Hepatocyte (in vitro differentiated cells): ENCODE measurements at regions not wholly inside any gene's neighbourhood (a gene's known extent, or its start where the extent isn't known, plus 50 kb on each side); places are given as distances from the start of the nearest gene placed in this dataset.

ENCODE experiments used
- DNase-seq: peaks from one replicate; pipeline ENCODE4 v3.0.0-alpha.2; 2016; ENCODE audit warnings: low spot score
- H2AFZ ChIP-seq: fragments of 200-600 bp; sonication (generic); 2 replicates; pipeline ENCODE4 v1.6.0; 2016; ENCODE audit warnings: antibody characterized with exemption, mild to moderate bottlenecking
- H3K27ac ChIP-seq: fragments of 200-600 bp; sonication (generic); 2 replicates; pipeline ENCODE4 v1.5.1; 2016; ENCODE audit warnings: mild to moderate bottlenecking
- H3K27me3 ChIP-seq: fragments of 200-600 bp; sonication (generic); 2 replicates; pipeline ENCODE4 v1.6.1; 2016
- H3K36me3 ChIP-seq: fragments of 200-600 bp; sonication (generic); replicated peaks from 2 replicates; pipeline ENCODE4 v1.5.1; 2016; ENCODE audit warnings: low read depth; ENCODE audit not compliant: insufficient read depth
- H3K4me1 ChIP-seq: fragments of 200-600 bp; sonication (generic); 2 replicates; pipeline ENCODE4 v1.5.1; 2016; ENCODE audit warnings: mild to moderate bottlenecking, moderate library complexity; ENCODE audit not compliant: insufficient read depth
- H3K4me2 ChIP-seq: fragments of 200-600 bp; sonication (generic); 2 replicates; pipeline ENCODE4 v1.6.0; 2016
- H3K4me3 ChIP-seq: fragments of 200-600 bp; sonication (generic); 2 replicates; pipeline ENCODE4 v1.5.1; 2016; ENCODE audit warnings: mild to moderate bottlenecking
- H3K79me2 ChIP-seq: fragments of 200-600 bp; sonication (generic); 2 replicates; pipeline ENCODE4 v1.6.0; 2017; ENCODE audit warnings: mild to moderate bottlenecking
- H3K9me2 ChIP-seq: fragments of 200-600 bp; sonication (generic); replicated peaks from 2 replicates; pipeline ENCODE4 v1.6.0; 2017; ENCODE audit warnings: mild to moderate bottlenecking; ENCODE audit not compliant: insufficient read depth
- H3K9me3 ChIP-seq: fragments of 200-600 bp; sonication (generic); 2 replicates; pipeline ENCODE4 v1.5.1; 2016; ENCODE audit warnings: low read depth, mild to moderate bottlenecking
- H4K20me1 ChIP-seq: fragments of 200-600 bp; sonication (generic); 2 replicates; pipeline ENCODE4 v1.6.0; 2016; ENCODE audit warnings: mild to moderate bottlenecking; ENCODE audit not compliant: insufficient read depth, poor library complexity, severe bottlenecking
- EZH2 ChIP-seq: fragments of 200-600 bp; sonication (generic); IDR thresholded peaks from 2 replicates; pipeline ENCODE4 v1.6.1; 2016; ENCODE audit warnings: antibody characterized with exemption, mild to moderate bottlenecking, borderline replicate concordance
- EZH2phosphoT487 ChIP-seq: fragments of 200-600 bp; sonication (generic); IDR thresholded peaks from one replicate; pipeline ENCODE4 v1.6.1; 2018; ENCODE audit warnings: antibody characterized with exemption, mild to moderate bottlenecking, low read depth, moderate library complexity; ENCODE audit not compliant: unreplicated experiment, severe bottlenecking
- WGBS: methylation state at CpG from one replicate; pipeline ENCODE4 v1.1.6; 2016; ENCODE audit warnings: low lambda C conversion rate; ENCODE audit errors: missing lambda C conversion rate; 5-methylcytosine and 5-hydroxymethylcytosine counted together
- TF ChIP-seq, protein P1 (sequence below): fragments of 200-600 bp; sonication (generic); IDR thresholded peaks from 2 replicates; pipeline ENCODE4 v1.5.1; 2016; ENCODE audit warnings: antibody characterized with exemption, mild to moderate bottlenecking; ENCODE audit not compliant: poor library complexity

DNA sequence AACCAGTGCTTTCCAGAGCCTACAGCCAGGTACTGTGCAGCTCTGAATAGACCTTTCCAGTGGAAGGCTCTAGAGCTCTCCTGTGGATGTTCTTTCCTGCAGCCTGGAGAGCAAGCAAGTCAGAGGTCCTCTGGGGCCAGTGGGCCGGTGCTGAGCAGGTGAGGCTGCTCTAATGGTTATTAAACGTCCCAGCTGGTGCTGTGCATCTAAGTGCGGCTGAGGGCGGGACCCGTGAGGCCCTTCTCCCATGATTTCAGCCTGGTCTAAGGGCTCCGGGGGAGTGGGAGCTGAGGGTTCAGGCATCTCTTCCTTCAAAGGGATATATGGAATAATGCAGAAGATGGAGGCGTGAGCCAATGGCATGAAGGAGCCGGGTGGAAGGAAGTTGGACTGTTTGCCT, 83.7 kb upstream of the SDK2 start:
- Histone ChIP-seq H3K27ac (no peak overlapping the region), H3K4me2 (no peak overlapping the region), H4K20me1 (no peaks in the 10 kb centered on the region), H3K79me2 (no peaks in the 10 kb centered on the region), H3K36me3 (no peaks in the 10 kb centered on the region), H3K9me3 (no peaks in the 10 kb centered on the region), H2AFZ (no peak overlapping the region), H3K9me2 (no peaks in the 10 kb centered on the region), H3K27me3 (peaks cover 1% of the 10 kb centered on the region), H3K4me1 (no peaks in the 10 kb centered on the region), H3K4me3 (no peak overlapping the region)
- 92% methylated on average over 8 of the region's 8 CpGs for WGBS
- no peak for DNase-seq
- TF ChIP-seq EZH2phosphoT487 (no peak), EZH2 (no peak)
- TF ChIP-seq, protein P1, sequence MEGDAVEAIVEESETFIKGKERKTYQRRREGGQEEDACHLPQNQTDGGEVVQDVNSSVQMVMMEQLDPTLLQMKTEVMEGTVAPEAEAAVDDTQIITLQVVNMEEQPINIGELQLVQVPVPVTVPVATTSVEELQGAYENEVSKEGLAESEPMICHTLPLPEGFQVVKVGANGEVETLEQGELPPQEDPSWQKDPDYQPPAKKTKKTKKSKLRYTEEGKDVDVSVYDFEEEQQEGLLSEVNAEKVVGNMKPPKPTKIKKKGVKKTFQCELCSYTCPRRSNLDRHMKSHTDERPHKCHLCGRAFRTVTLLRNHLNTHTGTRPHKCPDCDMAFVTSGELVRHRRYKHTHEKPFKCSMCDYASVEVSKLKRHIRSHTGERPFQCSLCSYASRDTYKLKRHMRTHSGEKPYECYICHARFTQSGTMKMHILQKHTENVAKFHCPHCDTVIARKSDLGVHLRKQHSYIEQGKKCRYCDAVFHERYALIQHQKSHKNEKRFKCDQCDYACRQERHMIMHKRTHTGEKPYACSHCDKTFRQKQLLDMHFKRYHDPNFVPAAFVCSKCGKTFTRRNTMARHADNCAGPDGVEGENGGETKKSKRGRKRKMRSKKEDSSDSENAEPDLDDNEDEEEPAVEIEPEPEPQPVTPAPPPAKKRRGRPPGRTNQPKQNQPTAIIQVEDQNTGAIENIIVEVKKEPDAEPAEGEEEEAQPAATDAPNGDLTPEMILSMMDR, result no peak

GRCh38 chr17:73729101-73729500, 84.9 kb upstream of the SDK2 start:
- H3K4me1 ChIP-seq, result no peaks in the 10 kb centered on the region
- H3K9me2 ChIP-seq, result no peaks in the 10 kb centered on the region
- no peaks in the 10 kb centered on the region for H3K9me3 ChIP-seq
- 90% methylated on average over 6 of the region's 6 CpGs for WGBS
- H3K79me2 ChIP-seq, result no peaks in the 10 kb centered on the region
- no peaks in the 10 kb centered on the region for H3K36me3 ChIP-seq
- H4K20me1 ChIP-seq, result no peaks in the 10 kb centered on the region
- no peak overlapping the region for H3K4me2 ChIP-seq
- no peak overlapping the region for H3K4me3 ChIP-seq
- no peak overlapping the region for H3K27ac ChIP-seq
- no peak for DNase-seq
- no peak overlapping the region for H2AFZ ChIP-seq
- TF ChIP-seq, protein P1, result no peak
- TF ChIP-seq EZH2, result no peak
- no peak for TF ChIP-seq EZH2phosphoT487
- H3K27me3 ChIP-seq, result peaks cover 3% of the 10 kb centered on the region

- TF ChIP-seq EZH2phosphoT487, result no peak
- no peak for DNase-seq
- no peaks in the 10 kb centered on the region for H3K36me3 ChIP-seq
- no peaks in the 10 kb centered on the region for H3K4me1 ChIP-seq
- 65% methylated on average over 10 of the region's 10 CpGs for WGBS
- H3K9me3 ChIP-seq, result no peaks in the 10 kb centered on the region
- no peak overlapping the region for H3K4me3 ChIP-seq
- no peak overlapping the region for H3K4me2 ChIP-seq
- no peaks in the 10 kb centered on the region for H4K20me1 ChIP-seq
- H3K9me2 ChIP-seq, result no peaks in the 10 kb centered on the region
- H2AFZ ChIP-seq, result no peak overlapping the region
- H3K27ac ChIP-seq, result no peak overlapping the region
- H3K79me2 ChIP-seq, result no peaks in the 10 kb centered on the region
- H3K27me3 ChIP-seq, result peaks cover 7% of the 10 kb centered on the region
Observed at GRCh38 chr17:73731733-73732132, 87.5 kb upstream of the SDK2 start.

DNA sequence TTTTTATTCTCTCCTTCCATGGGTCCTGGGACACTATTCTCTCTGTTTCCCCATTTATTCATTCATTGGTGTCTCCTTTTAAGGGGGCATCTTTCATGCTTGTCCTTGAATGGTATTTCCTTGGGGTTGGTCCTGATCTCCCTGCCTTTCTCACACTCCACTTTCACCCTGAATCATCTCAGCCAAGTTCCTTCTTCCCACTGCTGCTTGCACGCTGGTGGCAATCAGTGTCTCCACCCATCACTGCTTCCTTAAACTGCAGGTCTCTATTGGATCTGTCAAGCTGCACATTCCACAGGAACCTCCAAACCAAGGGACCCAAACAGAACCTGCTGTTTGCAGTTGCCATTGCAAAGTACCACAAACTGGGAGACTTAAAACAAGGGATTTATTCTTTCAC, 89.3 kb upstream of the SDK2 start:
- Histone ChIP-seq H3K36me3 (no peaks in the 10 kb centered on the region), H3K27ac (no peak overlapping the region), H3K4me3 (no peak overlapping the region), H3K9me3 (no peaks in the 10 kb centered on the region), H3K4me2 (no peak overlapping the region), H3K4me1 (no peaks in the 10 kb centered on the region), H3K9me2 (no peaks in the 10 kb centered on the region), H3K27me3 (peaks cover 9% of the 10 kb centered on the region), H4K20me1 (no peaks in the 10 kb centered on the region), H2AFZ (no peak overlapping the region), H3K79me2 (no peaks in the 10 kb centered on the region)
- TF ChIP-seq EZH2 (no peak), EZH2phosphoT487 (no peak)
- TF ChIP-seq, protein P1, result no peak
- WGBS, result 72% methylated on average over 1 of the region's 1 CpG
- no peak for DNase-seq
